Epithelial cell of proximal tubule (primary cell): ENCODE measurements at regions not wholly inside any gene's neighbourhood (a gene's known extent, or its start where the extent isn't known, plus 50 kb on each side); places are given as distances from the start of the nearest gene placed in this dataset.
"Not testable (repeated sequence)": the region's sequence is repeated elsewhere in the genome, so short reads cannot be mapped to it uniquely, and the experiment has no call there.

Experiments used
- DNase-seq: peaks from one replicate; pipeline ENCODE4 v3.0.0-alpha.2; 2011; ENCODE audit warnings: low read depth
- H3K4me3 ChIP-seq: 2 replicates; pipeline ENCODE4 v1.5.1; 2011; ENCODE audit warnings: low read depth, mild to moderate bottlenecking, low read length
- TF ChIP-seq, protein P1 (sequence below): conservative IDR thresholded peaks from 2 replicates; pipeline ENCODE4 v1.5.1; 2012; ENCODE audit warnings: low read depth, mild to moderate bottlenecking, low read length

- TF ChIP-seq, protein P1, sequence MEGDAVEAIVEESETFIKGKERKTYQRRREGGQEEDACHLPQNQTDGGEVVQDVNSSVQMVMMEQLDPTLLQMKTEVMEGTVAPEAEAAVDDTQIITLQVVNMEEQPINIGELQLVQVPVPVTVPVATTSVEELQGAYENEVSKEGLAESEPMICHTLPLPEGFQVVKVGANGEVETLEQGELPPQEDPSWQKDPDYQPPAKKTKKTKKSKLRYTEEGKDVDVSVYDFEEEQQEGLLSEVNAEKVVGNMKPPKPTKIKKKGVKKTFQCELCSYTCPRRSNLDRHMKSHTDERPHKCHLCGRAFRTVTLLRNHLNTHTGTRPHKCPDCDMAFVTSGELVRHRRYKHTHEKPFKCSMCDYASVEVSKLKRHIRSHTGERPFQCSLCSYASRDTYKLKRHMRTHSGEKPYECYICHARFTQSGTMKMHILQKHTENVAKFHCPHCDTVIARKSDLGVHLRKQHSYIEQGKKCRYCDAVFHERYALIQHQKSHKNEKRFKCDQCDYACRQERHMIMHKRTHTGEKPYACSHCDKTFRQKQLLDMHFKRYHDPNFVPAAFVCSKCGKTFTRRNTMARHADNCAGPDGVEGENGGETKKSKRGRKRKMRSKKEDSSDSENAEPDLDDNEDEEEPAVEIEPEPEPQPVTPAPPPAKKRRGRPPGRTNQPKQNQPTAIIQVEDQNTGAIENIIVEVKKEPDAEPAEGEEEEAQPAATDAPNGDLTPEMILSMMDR: no peak
- H3K4me3 ChIP-seq: no peak overlapping the region
- DNase-seq: no peak
Measured at GRCh38 chr4:16413814-16414555, 187.7 kb upstream of the TAPT1 start.

GRCh38 chr4:16411501-16412085 lies 185.3 kb upstream of the TAPT1 start:
- DNase-seq: no peak
- no peak overlapping the region for H3K4me3 ChIP-seq
- TF ChIP-seq, protein P1: no peak

DNA sequence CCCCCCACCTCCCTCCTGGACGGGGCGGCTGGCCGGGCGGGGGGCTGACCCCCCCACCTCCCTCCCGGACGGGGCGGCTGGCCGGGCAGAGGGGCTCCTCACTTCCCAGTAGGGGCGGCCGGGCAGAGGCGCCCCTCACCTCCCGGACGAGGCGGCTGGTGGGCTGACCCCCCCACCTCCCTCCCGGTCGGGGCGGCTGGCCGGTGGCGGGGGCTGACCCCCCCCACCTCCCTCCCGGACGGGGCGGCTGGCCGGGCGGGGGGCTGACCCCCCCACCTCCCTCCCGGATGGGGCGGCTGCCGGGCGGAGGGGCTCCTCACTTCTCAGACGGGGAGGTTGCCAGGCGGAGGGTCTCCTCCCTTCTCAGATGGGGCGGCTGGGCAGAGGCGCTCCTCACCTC lies 166.9 kb upstream of the TAPT1 start:
- DNase-seq, H3K4me3 ChIP-seq: not testable (repeated sequence)

DNA sequence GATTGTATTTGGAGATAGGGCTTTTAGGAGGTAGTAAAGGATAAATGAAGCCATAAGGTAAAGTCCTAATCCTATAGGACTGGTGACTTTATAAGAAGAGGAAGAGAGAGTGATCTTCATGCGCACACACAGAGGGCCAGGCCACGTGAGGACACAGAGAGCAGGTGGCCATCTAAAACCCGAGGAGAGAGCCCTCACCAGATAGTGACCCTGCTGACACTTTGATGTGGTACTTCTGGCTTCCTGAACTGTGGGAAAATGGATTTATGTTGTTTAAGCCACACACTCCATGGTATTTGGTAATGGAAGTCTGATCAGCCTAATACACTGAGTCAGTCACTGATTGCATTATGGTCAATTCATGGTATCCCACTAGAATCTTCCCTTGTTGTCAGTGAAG lies 164.9 kb upstream of the TAPT1 start:
- no peak for DNase-seq
- TF ChIP-seq, protein P1: no peak
- no peak overlapping the region for H3K4me3 ChIP-seq

DNA sequence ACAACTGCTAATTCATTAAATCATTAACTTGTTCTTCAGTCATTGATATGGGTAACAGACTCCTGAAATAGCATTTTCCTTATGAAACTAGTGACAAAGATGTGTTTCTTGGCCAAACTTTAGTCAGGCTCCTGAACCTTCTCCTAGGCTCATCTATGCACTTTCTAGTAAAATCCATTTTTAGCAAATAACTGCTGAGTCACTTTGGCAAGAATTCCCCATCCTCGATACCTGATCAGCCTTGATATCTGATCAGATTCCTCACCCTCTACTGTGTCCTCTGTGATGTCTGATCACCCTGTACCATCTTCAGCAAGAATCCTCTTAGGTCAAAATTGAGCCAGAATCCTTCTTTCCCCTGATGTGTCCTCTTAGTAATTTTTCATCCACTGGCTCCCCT lies 161.2 kb upstream of the TAPT1 start:
- TF ChIP-seq, protein P1: no peak
- no peak for DNase-seq
- H3K4me3 ChIP-seq: no peak overlapping the region

- no peak for DNase-seq
- no peak overlapping the region for H3K4me3 ChIP-seq
- TF ChIP-seq, protein P1: no peak
Measured at GRCh38 chr4:16386711-16387320, 160.5 kb upstream of the TAPT1 start.

DNA sequence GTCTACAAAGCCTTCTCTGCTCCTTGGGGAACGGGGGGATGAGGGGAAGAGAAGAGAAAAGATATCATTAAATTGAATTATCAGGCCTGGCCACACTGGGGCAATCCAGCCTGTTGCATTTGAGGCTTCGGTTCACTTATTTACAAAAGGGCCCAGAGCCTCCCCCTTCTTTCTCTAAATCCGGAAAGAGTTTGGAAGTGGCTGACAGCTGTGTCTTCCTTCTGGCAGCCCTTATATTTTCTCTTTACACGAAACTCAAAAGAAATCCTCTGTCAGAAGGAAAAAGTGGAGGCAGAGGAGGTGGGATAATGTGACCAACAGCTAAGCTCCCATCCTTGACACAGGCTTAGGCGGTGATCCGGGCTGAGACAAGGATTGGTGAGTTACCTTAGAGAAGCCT lies 158.3 kb upstream of the TAPT1 start:
- no peak for DNase-seq
- TF ChIP-seq, protein P1: no peak
- no peak overlapping the region for H3K4me3 ChIP-seq
